ENCODE measurements at regions not wholly inside any gene's neighbourhood (a gene's known extent, or its start where the extent isn't known, plus 50 kb on each side); places are given as distances from the start of the nearest gene placed in this dataset.
A peak's percentile ranks its signal among the peaks of the same experiment; 100 is the strongest.

- no peaks in the 10 kb centered on the region for H3F3A ChIP-seq (replicated peaks; ENCODE audit: low read depth)
- TF ChIP-seq ZNF462 (CRISPR knock-in tag; IDR thresholded peaks at IDR 0.05): no peak
- no peak for TF ChIP-seq ETS1 (IDR thresholded peaks at IDR 0.05)
- no peak for TF ChIP-seq NANOG (IDR thresholded peaks at IDR 0.05; ENCODE audit: borderline replicate concordance)
- TF ChIP-seq STAT1 (IDR thresholded peaks at IDR 0.05; ENCODE audit: unreplicated experiment): no peak
- TF ChIP-seq EZH2phosphoT487 (IDR thresholded peaks at IDR 0.05; ENCODE audit: unreplicated experiment): no peak
- TF ChIP-seq POLR2AphosphoS5 (IDR thresholded peaks at IDR 0.05; ENCODE audit: low read depth): no peak
- no peak for TF ChIP-seq ZNF114 (CRISPR knock-in tag; IDR thresholded peaks at IDR 0.05)
- no peak for TF ChIP-seq JUNB (IDR thresholded peaks at IDR 0.05; ENCODE audit: unreplicated experiment)
- TF ChIP-seq CREB1 (CRISPR knock-in tag; IDR thresholded peaks at IDR 0.05; ENCODE audit: low read depth): no peak
- no peak for TF ChIP-seq CTCF (conservative IDR thresholded peaks at IDR 0.05; ENCODE audit: low read depth in 2 of 2)
- no peak for TF ChIP-seq ZNF331 (CRISPR knock-in tag; IDR thresholded peaks at IDR 0.05; ENCODE audit: low read depth)
- TF ChIP-seq REST (IDR thresholded peaks at IDR 0.05; ENCODE audit: unreplicated experiment): no peak
- no peak for TF ChIP-seq EZH2 (IDR thresholded peaks at IDR 0.05; ENCODE audit: low read depth, unreplicated experiment)
- DNase-seq (ENCODE audit: low spot score): no peak
- H3K79me2 ChIP-seq (replicated peaks; ENCODE audit: insufficient read depth): no peaks in the 10 kb centered on the region
- ATAC-seq: no peak
- H3K4me2 ChIP-seq: no peak overlapping the region
- no peak overlapping the region for H3K27ac ChIP-seq (ENCODE audit: low read depth)
- no peak overlapping the region for H3K4me3 ChIP-seq
- peak overlapping the region; percentile 39; the same call in 1 of the 2 replicates for H2AFZ ChIP-seq
- H3K27me3 Mint-ChIP-seq (ENCODE audit: insufficient read depth, low read depth, poor library complexity): peaks cover 1% of the 10 kb centered on the region
- H3K27me3 ChIP-seq (ENCODE audit: insufficient read depth): no peaks in the 10 kb centered on the region
- H3K9me3 Mint-ChIP-seq: peaks cover 12% of the 10 kb centered on the region
- H3K36me3 ChIP-seq (ENCODE audit: insufficient read depth): peaks cover 12% of the 10 kb centered on the region; the same call in 1 of the 2 replicates
- H4K20me1 ChIP-seq (replicated peaks; ENCODE audit: insufficient read depth): no peaks in the 10 kb centered on the region
- H3K9me2 ChIP-seq (ENCODE audit: insufficient read depth): peaks cover 5% of the 10 kb centered on the region; the same call in 1 of the 2 replicates
- no peaks in the 10 kb centered on the region for H3K4me1 ChIP-seq (ENCODE audit: insufficient read depth)
- peaks cover 8% of the 10 kb centered on the region; the same call in 2 of the 3 replicates for H3K36me3 Mint-ChIP-seq (ENCODE audit: low read depth)
- no peaks in the 10 kb centered on the region for H3K4me1 Mint-ChIP-seq
- H3K4me3 Mint-ChIP-seq: no peak overlapping the region
- H3K27ac Mint-ChIP-seq: no peak overlapping the region; the same call in 1 of the 2 replicates
Measured at GRCh38 chr4:134668237-134668636, 466.6 kb upstream of the PABPC4L start.
